Calu3 (cell line): ENCODE measurements at regions not wholly inside any gene's neighbourhood (a gene's known extent, or its start where the extent isn't known, plus 50 kb on each side); places are given as distances from the start of the nearest gene placed in this dataset.

Experiments
- BruUV-seq: library from RNA; stranded (reverse); fragments of 400-500 nt; replicated peaks from 2 replicates; lab custom pipeline; 2021; lab: Mats Ljungman, UMichigan
- CTCF ChIA-PET: fragments of 300-600 bp; sonication (Branson Sonifier 250); formaldehyde crosslinking; loops from one replicate; lab custom pipeline; 2022; ENCODE audit warnings: antibody characterized with exemption; lab: Charles Lee
- DNase-seq: peaks from one replicate; pipeline ENCODE4 v3.0.0; 2022
- H3K27ac Mint-ChIP-seq: one replicate; pipeline ENCODE4 v1.8.0; 2022; ENCODE audit warnings: mixed read lengths; ENCODE audit not compliant: unreplicated experiment
- H3K27me3 Mint-ChIP-seq: one replicate; pipeline ENCODE4 v1.8.0; 2022; ENCODE audit warnings: mixed read lengths; ENCODE audit not compliant: unreplicated experiment
- H3K36me3 Mint-ChIP-seq: one replicate; pipeline ENCODE4 v1.8.0; 2022; ENCODE audit warnings: mild to moderate bottlenecking, moderate library complexity, mixed read lengths; ENCODE audit not compliant: insufficient read depth, unreplicated experiment
- H3K4me1 Mint-ChIP-seq: one replicate; pipeline ENCODE4 v1.8.0; 2022; ENCODE audit warnings: mild to moderate bottlenecking, low read depth, mixed read lengths; ENCODE audit not compliant: unreplicated experiment
- H3K4me3 Mint-ChIP-seq: one replicate; pipeline ENCODE4 v1.8.0; 2022; ENCODE audit warnings: mild to moderate bottlenecking, low read depth, moderate library complexity, mixed read lengths; ENCODE audit not compliant: unreplicated experiment
- H3K9me3 Mint-ChIP-seq: one replicate; pipeline ENCODE4 v1.8.0; 2022; ENCODE audit warnings: low read depth, mixed read lengths; ENCODE audit not compliant: unreplicated experiment
- intact Hi-C: fragments of 100-400 bp; cut with micrococcal nuclease; formaldehyde crosslinking; loops from one replicate; pipeline ENCODE4 v1.10.0; 2022; ENCODE audit not compliant: unreplicated experiment
- TF ChIP-seq, protein P1 (sequence below): fragments of 200-600 bp; IDR thresholded peaks from one replicate; pipeline ENCODE4 v1.8.0; 2022; ENCODE audit warnings: antibody characterized with exemption; ENCODE audit not compliant: unreplicated experiment

DNA sequence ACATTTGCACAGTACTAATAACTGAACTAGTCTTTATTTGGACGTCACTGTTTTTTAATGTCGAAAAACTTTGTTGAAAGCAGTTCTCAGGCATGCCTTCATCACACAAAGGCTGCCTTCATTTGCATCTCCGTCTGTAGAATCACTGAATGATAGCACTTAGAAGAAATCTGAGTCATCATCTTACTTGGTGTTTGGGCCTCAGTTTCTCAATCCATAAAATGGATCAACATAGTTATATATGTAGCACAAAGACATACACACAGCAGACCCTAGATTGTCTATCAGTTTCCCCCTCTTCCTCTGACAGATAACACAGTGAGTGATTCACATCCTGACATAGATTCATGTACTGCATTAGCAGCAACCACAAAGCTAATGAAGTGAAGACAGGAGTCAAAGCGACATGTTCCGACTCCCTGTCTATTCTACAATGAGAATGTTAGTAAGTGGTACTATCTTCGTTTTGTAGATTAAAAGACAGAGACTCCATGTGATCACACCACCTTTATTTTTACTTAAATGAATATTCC is 80.4 kb upstream of the PDE10A start:
- Mint-ChIP-seq H3K4me1 (peaks cover 8% of the 10 kb centered on the region), H3K27ac (no peak overlapping the region), H3K4me3 (no peak overlapping the region), H3K9me3 (no peaks in the 10 kb centered on the region), H3K27me3 (no peaks in the 10 kb centered on the region), H3K36me3 (no peaks in the 10 kb centered on the region)
- CTCF ChIA-PET: no interaction called here
- intact Hi-C loops: no loop called here
- no peak for DNase-seq
- TF ChIP-seq, protein P1, sequence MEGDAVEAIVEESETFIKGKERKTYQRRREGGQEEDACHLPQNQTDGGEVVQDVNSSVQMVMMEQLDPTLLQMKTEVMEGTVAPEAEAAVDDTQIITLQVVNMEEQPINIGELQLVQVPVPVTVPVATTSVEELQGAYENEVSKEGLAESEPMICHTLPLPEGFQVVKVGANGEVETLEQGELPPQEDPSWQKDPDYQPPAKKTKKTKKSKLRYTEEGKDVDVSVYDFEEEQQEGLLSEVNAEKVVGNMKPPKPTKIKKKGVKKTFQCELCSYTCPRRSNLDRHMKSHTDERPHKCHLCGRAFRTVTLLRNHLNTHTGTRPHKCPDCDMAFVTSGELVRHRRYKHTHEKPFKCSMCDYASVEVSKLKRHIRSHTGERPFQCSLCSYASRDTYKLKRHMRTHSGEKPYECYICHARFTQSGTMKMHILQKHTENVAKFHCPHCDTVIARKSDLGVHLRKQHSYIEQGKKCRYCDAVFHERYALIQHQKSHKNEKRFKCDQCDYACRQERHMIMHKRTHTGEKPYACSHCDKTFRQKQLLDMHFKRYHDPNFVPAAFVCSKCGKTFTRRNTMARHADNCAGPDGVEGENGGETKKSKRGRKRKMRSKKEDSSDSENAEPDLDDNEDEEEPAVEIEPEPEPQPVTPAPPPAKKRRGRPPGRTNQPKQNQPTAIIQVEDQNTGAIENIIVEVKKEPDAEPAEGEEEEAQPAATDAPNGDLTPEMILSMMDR: no peak
- no TSS peak for BruUV-seq

DNA sequence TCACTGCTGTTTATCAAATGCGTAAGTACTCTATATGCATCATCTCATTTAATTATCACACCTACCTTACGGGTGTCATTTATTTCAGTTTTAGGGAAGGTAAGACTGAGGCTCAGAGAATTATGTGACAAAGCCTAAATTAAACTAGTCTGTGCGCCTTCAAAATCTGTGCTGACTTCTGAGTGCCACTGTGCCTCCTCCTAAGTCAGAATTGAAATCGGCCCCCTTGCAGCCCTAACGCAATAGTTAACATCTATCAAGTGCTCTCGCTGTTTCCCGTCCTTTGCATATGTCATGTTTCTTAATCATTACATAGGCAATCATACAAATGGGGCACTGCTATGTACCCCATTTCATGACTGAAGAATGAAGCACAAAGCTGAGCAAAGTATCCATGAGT is 79.0 kb upstream of the PDE10A start:
- Mint-ChIP-seq H3K27me3 (no peaks in the 10 kb centered on the region), H3K4me1 (peaks cover 8% of the 10 kb centered on the region), H3K9me3 (no peaks in the 10 kb centered on the region), H3K27ac (no peak overlapping the region), H3K4me3 (no peak overlapping the region), H3K36me3 (no peaks in the 10 kb centered on the region)
- intact Hi-C loops: no loop called here
- CTCF ChIA-PET: no interaction called here
- BruUV-seq: no TSS peak
- TF ChIP-seq, protein P1: no peak
- DNase-seq: no peak

DNA sequence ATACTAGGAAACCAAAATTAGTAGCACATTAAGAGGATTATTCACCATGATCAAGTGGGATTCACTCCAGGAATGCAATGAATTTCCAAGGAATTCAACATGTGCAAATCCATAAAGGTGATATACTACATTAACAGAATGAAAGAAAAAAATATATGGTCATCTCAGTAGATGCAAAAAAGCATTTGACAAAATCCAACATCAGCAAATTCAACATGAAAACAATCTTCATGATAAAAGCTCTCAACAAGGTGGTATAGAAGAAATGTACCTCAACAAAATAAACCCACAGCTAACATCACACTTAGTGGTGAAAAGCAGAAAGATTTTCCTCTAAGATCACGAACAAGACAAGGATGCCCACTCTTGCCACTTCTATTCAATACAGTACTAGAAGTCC is 74.4 kb upstream of the PDE10A start:
- Mint-ChIP-seq H3K36me3 (no peaks in the 10 kb centered on the region), H3K4me3 (no peak overlapping the region), H3K27me3 (no peaks in the 10 kb centered on the region), H3K27ac (no peak overlapping the region), H3K4me1 (no peaks in the 10 kb centered on the region), H3K9me3 (no peaks in the 10 kb centered on the region)
- TF ChIP-seq, protein P1: no peak
- CTCF ChIA-PET: no interaction called here
- intact Hi-C loops: no loop called here
- no TSS peak for BruUV-seq
- no peak for DNase-seq

DNA sequence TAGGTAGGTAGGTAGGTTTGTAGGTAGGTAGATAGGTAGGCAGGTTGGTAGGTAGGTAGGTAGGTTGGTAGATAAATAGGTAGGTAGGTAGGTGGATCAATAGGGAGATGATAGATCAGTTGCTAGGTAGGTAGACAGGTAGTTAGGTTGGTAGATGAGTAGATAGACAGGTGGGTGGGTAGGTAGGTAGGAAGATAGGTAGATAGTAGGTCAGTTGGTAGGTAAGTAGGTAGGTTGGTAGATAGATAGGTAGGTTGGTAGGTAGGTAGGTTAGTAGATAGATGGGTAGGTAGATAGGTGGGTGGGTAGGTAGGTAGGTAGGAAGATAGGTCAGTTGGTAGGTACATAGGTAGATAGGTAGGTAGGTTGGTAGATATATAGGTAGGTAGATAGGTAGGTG is 72.0 kb upstream of the PDE10A start:
- Mint-ChIP-seq H3K9me3 (no peaks in the 10 kb centered on the region), H3K4me1 (no peaks in the 10 kb centered on the region), H3K4me3 (no peak overlapping the region), H3K27ac (no peak overlapping the region), H3K36me3 (no peaks in the 10 kb centered on the region), H3K27me3 (no peaks in the 10 kb centered on the region)
- intact Hi-C loops: no loop called here
- CTCF ChIA-PET: no interaction called here
- BruUV-seq: no TSS peak
- no peak for DNase-seq
- TF ChIP-seq, protein P1: no peak
